ENCODE measurements at regions not wholly inside any gene's neighbourhood (a gene's known extent, or its start where the extent isn't known, plus 50 kb on each side); places are given as distances from the start of the nearest gene placed in this dataset.

DNA sequence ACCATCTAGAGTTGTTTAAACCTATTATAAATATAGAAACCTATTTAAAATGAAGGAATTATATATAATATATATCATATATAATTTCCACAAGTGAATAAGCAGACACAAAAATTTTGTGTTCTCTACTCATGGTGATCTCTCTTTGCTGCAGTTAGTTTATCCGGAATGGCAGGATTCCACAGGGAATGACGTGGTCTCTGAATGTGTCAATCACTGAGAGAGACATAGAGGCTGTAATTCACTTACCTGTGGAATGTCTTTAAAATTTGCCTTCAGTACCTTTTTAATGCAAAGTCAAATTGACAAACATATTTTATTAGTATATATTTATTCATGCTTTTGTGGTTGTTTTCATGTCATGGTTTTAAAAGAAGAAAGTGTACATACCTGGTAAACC lies 669.3 kb downstream of the NLGN4X start:
- no peak for ATAC-seq (ENCODE audit: low read depth)
- no peak for DNase-seq (ENCODE audit: low spot score in 2 of 2)
- H3K27ac Mint-ChIP-seq, result no peak overlapping the region
- no peak overlapping the region for H3K4me3 Mint-ChIP-seq
- H3K36me3 Mint-ChIP-seq, result peaks cover 2% of the 10 kb centered on the region
- peaks cover 2% of the 10 kb centered on the region for H3K4me1 Mint-ChIP-seq
- peaks cover 7% of the 10 kb centered on the region for H3K9me3 Mint-ChIP-seq
- no peaks in the 10 kb centered on the region for H3K27me3 Mint-ChIP-seq

DNA sequence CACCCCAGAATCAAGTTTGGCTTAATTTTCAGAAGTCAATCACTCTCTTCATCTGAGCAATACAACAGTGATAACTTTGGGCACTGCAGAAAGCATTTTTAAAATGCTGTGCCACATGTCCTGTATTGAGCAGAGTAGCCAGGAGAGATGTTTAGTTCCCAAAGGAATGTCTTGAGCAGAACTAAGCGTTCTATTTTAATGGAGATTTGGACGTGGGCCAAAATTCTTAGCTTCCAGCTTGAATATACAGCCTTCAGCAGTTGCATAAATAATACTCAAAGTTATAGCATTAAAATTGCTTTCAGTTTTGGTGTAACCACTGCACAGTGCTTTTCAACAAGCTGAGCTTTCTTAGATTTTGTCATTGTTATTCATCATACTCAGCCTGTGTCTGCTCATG lies 679.2 kb downstream of the NLGN4X start:
- H3K36me3 Mint-ChIP-seq, result peaks cover 6% of the 10 kb centered on the region
- peaks cover 2% of the 10 kb centered on the region for H3K4me1 Mint-ChIP-seq
- H3K27me3 Mint-ChIP-seq, result peaks cover 8% of the 10 kb centered on the region
- ATAC-seq (ENCODE audit: low read depth) (no peak), DNase-seq (ENCODE audit: low spot score in 2 of 2) (no peak)
- peaks cover 13% of the 10 kb centered on the region for H3K9me3 Mint-ChIP-seq
- no peak overlapping the region for H3K27ac Mint-ChIP-seq
- H3K4me3 Mint-ChIP-seq, result no peak overlapping the region

DNA sequence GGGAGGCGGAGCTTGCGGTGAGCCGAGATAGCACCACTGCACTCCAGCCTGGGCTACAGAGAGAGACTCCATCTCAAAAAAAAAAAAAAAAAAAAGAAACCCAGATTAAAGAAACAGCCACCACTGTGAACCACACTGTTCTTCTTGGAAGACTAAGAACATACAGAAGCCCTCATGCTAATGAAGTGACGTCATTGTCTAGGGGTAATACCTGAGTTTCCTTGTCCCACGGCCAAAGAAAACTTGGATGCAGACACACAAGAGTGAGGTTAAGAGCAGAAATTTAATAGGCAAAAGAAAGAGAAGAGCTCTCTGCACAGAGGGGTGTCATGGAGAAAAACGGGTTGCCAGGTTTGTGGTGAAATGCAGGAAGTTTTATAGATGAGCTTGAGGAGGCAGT lies 691.6 kb downstream of the NLGN4X start:
- ATAC-seq (ENCODE audit: low read depth) (no peak), DNase-seq (ENCODE audit: low spot score in 2 of 2) (no peak)
- Mint-ChIP-seq H3K27me3 (peaks cover 8% of the 10 kb centered on the region), H3K36me3 (no peaks in the 10 kb centered on the region), H3K27ac (no peak overlapping the region), H3K4me3 (no peak overlapping the region), H3K4me1 (no peaks in the 10 kb centered on the region), H3K9me3 (peaks cover 1% of the 10 kb centered on the region)

DNA sequence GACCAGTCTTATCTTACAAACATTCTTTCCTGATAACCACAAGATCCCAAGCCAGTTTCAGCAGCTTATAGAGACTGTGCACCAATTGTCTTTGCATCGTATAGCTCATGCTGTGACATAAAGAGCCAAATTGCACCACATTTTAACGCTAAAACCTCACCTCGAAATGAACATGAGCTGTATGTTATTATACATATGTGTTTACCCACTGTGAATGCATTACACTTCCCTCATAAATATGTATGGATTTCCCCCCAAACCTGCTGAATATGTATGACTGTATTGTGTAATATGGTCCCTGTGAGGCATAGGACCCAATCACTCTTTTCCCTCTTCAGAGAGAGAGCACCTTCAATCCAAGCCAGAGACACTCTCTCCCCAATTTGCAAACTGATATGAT lies 692.4 kb downstream of the NLGN4X start:
- Mint-ChIP-seq H3K9me3 (peaks cover 1% of the 10 kb centered on the region), H3K36me3 (no peaks in the 10 kb centered on the region), H3K4me1 (no peaks in the 10 kb centered on the region), H3K27me3 (peaks cover 10% of the 10 kb centered on the region), H3K27ac (no peak overlapping the region), H3K4me3 (no peak overlapping the region)
- DNase-seq (ENCODE audit: low spot score in 2 of 2) (no peak), ATAC-seq (ENCODE audit: low read depth) (no peak)

DNA sequence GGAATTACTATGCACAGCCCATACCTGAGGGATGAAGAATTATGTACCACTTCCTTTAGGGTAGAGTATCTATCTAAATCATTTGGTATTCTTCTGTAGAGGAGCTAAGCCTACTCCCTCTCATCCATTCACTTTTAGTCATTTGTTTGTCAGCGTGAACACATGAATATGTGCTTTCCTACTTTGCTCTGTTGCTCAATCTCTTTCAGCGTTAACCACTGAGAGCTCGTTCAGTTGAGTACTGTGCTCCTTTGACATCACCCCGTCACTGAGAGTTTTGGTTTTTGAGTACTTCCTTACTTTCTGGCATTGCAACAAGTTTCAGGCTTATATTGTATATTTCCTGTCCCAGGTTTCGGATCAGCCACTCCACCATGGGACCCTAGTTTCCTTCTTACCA lies 700.6 kb downstream of the NLGN4X start:
- no peaks in the 10 kb centered on the region for H3K4me1 Mint-ChIP-seq
- H3K4me3 Mint-ChIP-seq, result no peak overlapping the region
- no peak overlapping the region for H3K27ac Mint-ChIP-seq
- no peaks in the 10 kb centered on the region for H3K9me3 Mint-ChIP-seq
- ATAC-seq (ENCODE audit: low read depth) (no peak), DNase-seq (ENCODE audit: low spot score in 2 of 2) (no peak)
- no peaks in the 10 kb centered on the region for H3K36me3 Mint-ChIP-seq
- peaks cover 5% of the 10 kb centered on the region for H3K27me3 Mint-ChIP-seq

DNA sequence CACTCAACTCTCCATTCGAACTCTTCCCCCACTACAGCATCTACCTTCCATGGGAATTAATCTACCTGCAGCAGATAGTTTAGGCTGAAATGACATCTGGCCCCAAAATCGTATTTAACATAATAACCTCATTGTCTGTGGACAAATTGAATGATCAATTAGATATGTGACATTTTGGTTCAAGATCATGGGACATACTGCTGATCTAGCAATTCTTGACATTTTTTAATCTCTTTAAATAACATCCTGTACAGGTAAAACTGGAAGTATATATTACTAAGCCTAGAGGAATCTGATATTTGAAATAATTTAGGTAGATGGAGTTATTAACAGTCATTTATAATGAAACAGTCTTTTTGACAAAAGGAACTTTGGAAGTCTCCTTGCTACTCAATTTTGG lies 702.5 kb downstream of the NLGN4X start:
- no peaks in the 10 kb centered on the region for H3K9me3 Mint-ChIP-seq
- ATAC-seq (ENCODE audit: low read depth) (no peak), DNase-seq (ENCODE audit: low spot score in 2 of 2) (no peak)
- H3K4me3 Mint-ChIP-seq, result no peak overlapping the region
- no peak overlapping the region for H3K27ac Mint-ChIP-seq
- H3K27me3 Mint-ChIP-seq, result no peaks in the 10 kb centered on the region
- H3K4me1 Mint-ChIP-seq, result no peaks in the 10 kb centered on the region
- no peaks in the 10 kb centered on the region for H3K36me3 Mint-ChIP-seq

DNA sequence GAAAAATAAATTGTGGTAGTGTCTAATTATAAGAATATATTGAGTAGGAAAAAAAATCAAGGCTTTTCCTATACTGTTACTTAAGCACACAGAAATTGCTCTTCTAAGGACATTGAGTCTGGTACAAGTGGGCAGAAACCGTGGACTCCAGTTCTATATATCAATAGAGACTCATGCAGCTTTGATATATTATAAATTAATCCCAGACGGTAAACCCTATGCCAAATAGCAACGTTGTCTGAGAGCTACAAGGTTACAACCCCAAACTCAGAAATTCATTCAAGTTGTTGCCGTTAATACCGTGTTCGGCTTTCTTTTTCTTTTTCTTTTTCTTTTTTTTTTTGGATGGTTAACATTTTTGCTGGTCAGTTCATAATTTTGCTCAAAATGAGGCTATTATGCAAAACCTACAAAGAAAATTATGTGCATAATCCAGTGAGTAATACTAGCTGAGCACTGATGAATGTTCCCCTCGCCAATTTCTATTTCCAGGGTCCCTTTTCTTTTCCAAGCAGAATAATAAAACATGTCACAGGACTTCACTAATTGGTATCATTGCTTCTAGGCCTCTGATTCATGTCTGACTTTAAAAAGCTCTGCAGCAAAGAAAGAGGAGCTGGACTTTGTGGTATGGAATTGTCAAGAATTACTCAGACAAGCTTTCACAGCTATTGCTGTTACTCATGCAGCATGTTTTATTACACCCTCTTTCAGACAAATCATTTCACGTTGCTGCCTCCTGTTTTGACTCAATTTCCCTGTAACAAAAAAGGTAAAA lies 737.7 kb downstream of the NLGN4X start:
- Mint-ChIP-seq H3K9me3 (peaks cover 2% of the 10 kb centered on the region), H3K27me3 (peaks cover 2% of the 10 kb centered on the region), H3K36me3 (no peaks in the 10 kb centered on the region), H3K4me3 (no peak overlapping the region), H3K4me1 (no peaks in the 10 kb centered on the region), H3K27ac (no peak overlapping the region)
- no peak for DNase-seq (ENCODE audit: low spot score in 2 of 2)
- no peak for ATAC-seq (ENCODE audit: low read depth)

DNA sequence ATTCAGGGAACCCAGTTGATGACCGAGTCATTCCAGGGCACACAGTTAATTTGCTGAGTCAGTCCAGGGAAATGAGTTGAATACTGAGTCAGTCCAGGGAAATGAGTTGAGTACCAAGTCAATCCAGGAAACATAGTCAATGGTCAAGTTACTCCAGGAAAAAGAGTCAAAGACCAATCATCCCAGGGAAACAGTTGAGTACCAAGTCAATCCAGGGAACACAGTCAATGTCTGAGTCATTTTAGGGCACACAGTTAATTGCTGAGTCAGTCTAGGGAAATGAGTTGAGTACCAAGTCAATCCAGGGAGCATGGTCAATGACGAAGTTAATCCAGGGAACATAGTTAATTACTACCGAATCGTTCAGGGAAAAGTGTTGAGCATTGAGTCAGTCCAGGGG lies 754.4 kb downstream of the NLGN4X start:
- H3K9me3 Mint-ChIP-seq, result peaks cover 3% of the 10 kb centered on the region
- ATAC-seq (ENCODE audit: low read depth) (no peak), DNase-seq (ENCODE audit: low spot score in 2 of 2) (no peak)
- H3K4me1 Mint-ChIP-seq, result no peaks in the 10 kb centered on the region
- no peaks in the 10 kb centered on the region for H3K36me3 Mint-ChIP-seq
- no peak overlapping the region for H3K27ac Mint-ChIP-seq
- H3K4me3 Mint-ChIP-seq, result no peak overlapping the region
- no peaks in the 10 kb centered on the region for H3K27me3 Mint-ChIP-seq

DNA sequence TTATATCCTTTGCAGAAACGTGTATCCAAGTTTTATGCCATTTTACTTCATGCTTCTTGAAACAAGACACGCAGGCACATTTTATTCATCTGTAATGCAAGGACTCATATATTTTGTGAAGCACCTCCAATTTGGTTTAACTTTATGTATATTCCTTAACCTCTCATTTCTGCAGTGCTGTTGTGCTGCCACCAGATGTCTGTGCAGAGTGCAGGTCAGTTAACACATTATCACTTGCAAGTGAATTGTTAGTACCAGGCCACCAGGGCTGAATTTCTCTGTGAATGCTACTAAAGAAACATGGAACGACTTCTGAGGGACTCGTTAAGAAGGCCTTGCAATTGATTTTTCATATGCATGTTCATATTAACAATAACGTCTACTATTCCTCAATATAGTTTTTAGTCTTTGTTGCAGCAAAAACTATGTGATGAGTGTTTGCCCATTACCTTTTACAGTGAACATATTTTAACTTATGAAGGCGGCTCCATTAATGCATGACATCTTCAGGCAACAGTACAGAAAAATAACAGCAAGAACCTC lies 770.3 kb downstream of the NLGN4X start:
- H3K4me1 Mint-ChIP-seq, result peaks cover 3% of the 10 kb centered on the region
- DNase-seq (ENCODE audit: low spot score in 2 of 2) (no peak), ATAC-seq (ENCODE audit: low read depth) (no peak)
- no peak overlapping the region for H3K4me3 Mint-ChIP-seq
- no peak overlapping the region for H3K27ac Mint-ChIP-seq
- H3K27me3 Mint-ChIP-seq, result peaks cover 1% of the 10 kb centered on the region
- no peaks in the 10 kb centered on the region for H3K9me3 Mint-ChIP-seq
- no peaks in the 10 kb centered on the region for H3K36me3 Mint-ChIP-seq

DNA sequence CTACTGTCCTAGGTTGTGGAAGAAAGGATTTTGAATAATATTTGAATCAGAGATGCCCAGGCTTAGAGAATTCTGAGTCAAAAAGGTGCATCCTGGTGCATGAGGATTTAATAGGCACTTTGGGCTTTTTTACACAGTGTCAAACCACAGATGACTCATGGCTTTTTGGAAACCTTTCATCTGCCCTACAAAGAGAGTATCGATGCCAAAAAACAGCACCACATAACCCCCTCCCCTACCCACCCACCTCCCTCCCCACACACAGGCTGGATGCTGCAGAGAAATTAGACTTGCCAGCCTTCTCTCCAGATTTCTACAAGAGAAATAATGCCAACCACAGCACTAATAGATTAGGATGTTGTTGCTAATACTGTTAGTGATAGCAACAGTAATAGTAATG lies 779.3 kb downstream of the NLGN4X start:
- DNase-seq (ENCODE audit: low spot score in 2 of 2) (no peak), ATAC-seq (ENCODE audit: low read depth) (no peak)
- Mint-ChIP-seq H3K36me3 (no peaks in the 10 kb centered on the region), H3K9me3 (no peaks in the 10 kb centered on the region), H3K27ac (no peak overlapping the region), H3K4me3 (no peak overlapping the region), H3K27me3 (no peaks in the 10 kb centered on the region), H3K4me1 (no peaks in the 10 kb centered on the region)

DNA sequence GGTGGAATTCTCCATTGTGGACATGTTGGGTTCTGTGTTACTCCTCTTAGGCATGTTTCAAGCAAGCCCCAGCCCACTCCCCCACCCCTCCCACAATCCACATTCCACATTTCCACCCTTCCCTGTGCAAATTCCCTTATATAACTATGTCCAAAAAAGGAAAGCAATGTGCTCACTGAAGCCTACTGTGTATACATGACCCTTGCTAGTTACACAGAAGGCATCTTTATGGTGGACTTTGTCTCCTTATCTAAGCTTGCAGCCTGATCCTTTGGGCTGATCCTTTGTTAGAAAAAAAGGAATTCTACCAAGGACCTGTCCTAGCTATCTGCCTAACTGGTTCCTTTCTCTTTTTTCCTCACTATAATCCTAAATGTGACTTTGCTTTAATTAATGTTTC lies 796.8 kb downstream of the NLGN4X start:
- no peaks in the 10 kb centered on the region for H3K27me3 Mint-ChIP-seq
- no peak for ATAC-seq (ENCODE audit: low read depth)
- no peaks in the 10 kb centered on the region for H3K4me1 Mint-ChIP-seq
- H3K9me3 Mint-ChIP-seq, result peaks cover 1% of the 10 kb centered on the region
- H3K4me3 Mint-ChIP-seq, result no peak overlapping the region
- H3K36me3 Mint-ChIP-seq, result no peaks in the 10 kb centered on the region
- DNase-seq (ENCODE audit: low spot score in 2 of 2), result no peak
- H3K27ac Mint-ChIP-seq, result no peak overlapping the region

DNA sequence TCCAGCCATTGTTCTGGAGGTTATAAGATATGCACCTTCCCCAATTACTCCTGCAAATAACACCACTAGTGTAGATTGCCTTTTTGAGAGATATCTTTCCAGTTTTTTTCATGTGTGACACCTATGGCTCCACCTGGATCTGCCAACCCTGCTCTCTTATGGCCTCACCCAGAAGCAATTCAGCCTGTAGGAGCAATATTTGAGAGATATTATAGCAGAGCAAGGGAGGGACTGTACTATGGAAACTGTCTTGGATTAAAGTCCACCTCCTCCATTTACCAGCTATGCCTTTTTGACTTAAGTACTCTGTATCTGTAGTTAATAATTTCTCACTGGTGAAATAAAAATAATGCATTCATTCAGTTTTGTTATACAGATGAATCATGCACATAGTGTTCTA lies 803.5 kb downstream of the NLGN4X start:
- H3K4me3 Mint-ChIP-seq, result no peak overlapping the region

DNA sequence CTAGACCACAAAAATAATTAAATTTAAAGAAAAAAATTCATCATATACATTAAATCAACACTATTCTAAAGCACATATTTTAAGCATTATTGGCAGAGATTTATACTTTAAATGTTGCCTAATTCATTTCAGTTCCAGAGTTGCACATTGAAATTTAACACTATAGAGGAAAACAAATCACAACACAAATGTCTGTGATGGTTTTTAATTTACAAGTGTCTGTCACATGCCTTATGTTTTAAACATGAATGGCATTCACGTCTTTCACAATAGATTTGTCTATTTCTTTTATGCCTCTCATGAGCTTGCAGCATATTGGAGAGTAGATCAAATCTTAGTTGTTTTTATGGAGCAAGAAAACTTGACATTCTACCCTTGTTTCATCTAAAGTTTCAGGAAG lies 811.3 kb downstream of the NLGN4X start:
- no peak for ATAC-seq (ENCODE audit: low read depth)
- H3K36me3 Mint-ChIP-seq, result no peaks in the 10 kb centered on the region
- DNase-seq (ENCODE audit: low spot score in 2 of 2), result no peak
- no peaks in the 10 kb centered on the region for H3K27me3 Mint-ChIP-seq
- no peak overlapping the region for H3K27ac Mint-ChIP-seq
- peaks cover 2% of the 10 kb centered on the region for H3K4me1 Mint-ChIP-seq
- H3K9me3 Mint-ChIP-seq, result no peaks in the 10 kb centered on the region
- H3K4me3 Mint-ChIP-seq, result no peak overlapping the region

More for the DNA sequence above, 803.5 kb downstream of the NLGN4X start:
- ATAC-seq (ENCODE audit: low read depth), result no peak
- H3K27me3 Mint-ChIP-seq, result no peaks in the 10 kb centered on the region
- H3K36me3 Mint-ChIP-seq, result no peaks in the 10 kb centered on the region
- no peak overlapping the region for H3K27ac Mint-ChIP-seq
- H3K9me3 Mint-ChIP-seq, result no peaks in the 10 kb centered on the region
- H3K4me1 Mint-ChIP-seq, result no peaks in the 10 kb centered on the region
- DNase-seq (ENCODE audit: low spot score in 2 of 2), result no peak

DNA sequence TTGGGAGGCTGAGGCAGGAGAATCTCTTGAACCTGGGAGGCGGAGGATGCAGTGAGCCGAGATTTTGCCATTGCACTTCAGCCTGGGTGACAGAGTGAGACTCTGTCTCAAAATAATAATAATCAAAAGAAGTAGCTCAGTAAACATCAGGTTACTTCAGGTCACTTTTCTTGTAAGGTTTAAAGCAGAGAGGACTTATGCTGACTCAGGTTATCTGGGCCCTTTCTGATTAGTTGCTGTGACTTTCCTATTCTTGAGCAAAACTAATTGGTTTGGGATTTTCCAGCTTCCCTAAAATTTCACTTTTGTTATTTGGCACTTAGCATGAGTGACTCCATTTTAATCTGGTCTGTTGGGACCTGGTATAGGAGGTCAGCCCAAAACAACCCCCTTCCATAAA lies 812.9 kb downstream of the NLGN4X start:
- no peaks in the 10 kb centered on the region for H3K27me3 Mint-ChIP-seq
- no peaks in the 10 kb centered on the region for H3K9me3 Mint-ChIP-seq
- peaks cover 2% of the 10 kb centered on the region for H3K4me1 Mint-ChIP-seq
- ATAC-seq (ENCODE audit: low read depth) (no peak), DNase-seq (ENCODE audit: low spot score in 2 of 2) (no peak)
- no peak overlapping the region for H3K4me3 Mint-ChIP-seq
- no peaks in the 10 kb centered on the region for H3K36me3 Mint-ChIP-seq
- no peak overlapping the region for H3K27ac Mint-ChIP-seq

DNA sequence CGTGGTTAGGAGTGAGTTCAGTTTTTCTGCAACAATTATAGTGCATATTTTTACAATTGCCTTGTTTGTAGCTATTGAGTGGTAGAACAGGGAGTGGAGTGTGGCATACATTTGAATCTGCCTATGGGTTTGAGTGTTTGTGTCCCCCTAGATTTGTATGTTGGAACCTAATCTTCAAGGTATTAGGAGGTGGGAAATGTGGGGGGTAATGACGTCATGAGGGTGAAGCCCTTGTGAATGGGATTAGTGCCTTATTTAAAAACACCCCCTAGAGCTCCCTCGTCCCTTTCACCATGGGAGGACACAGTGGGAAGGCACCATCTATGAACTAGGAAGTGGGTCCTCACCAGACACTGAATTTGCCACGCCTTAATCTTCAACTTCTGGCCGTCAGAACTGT lies 819.6 kb downstream of the NLGN4X start:
- no peaks in the 10 kb centered on the region for H3K36me3 Mint-ChIP-seq
- H3K27ac Mint-ChIP-seq, result no peak overlapping the region
- H3K9me3 Mint-ChIP-seq, result no peaks in the 10 kb centered on the region
- no peaks in the 10 kb centered on the region for H3K27me3 Mint-ChIP-seq
- ATAC-seq (ENCODE audit: low read depth) (no peak), DNase-seq (ENCODE audit: low spot score in 2 of 2) (no peak)
- H3K4me3 Mint-ChIP-seq, result no peak overlapping the region
- no peaks in the 10 kb centered on the region for H3K4me1 Mint-ChIP-seq
